Ovary (tissue), 7 donors: ENCODE measurements at regions not wholly inside any gene's neighbourhood (a gene's known extent, or its start where the extent isn't known, plus 50 kb on each side); places are given as distances from the start of the nearest gene placed in this dataset.

Experiments used
- DNase-seq, 5 donors: peaks; one replicate each; pipeline ENCODE4 v3.0.0-alpha.2; 2019 to 2020
- H3K27ac ChIP-seq, 2 donors: fragments of 200-600 bp; one replicate each; pipeline versions ENCODE4 v1.5.1 to v1.8.0; 2019 to 2022
- H3K27me3 ChIP-seq: fragments of 200-600 bp; one replicate; pipeline ENCODE4 v1.8.0; 2022
- H3K36me3 ChIP-seq: fragments of 200-600 bp; sonication (generic); one replicate; pipeline ENCODE4 v1.5.1; 2019
- H3K4me1 ChIP-seq: one replicate; pipeline ENCODE4 v1.8.1; 2013; ENCODE audit warnings: mild to moderate bottlenecking, moderate library complexity; ENCODE audit not compliant: insufficient read depth
- H3K4me3 ChIP-seq: fragments of 200-600 bp; sonication (generic); one replicate; pipeline ENCODE4 v1.5.1; 2017
- H3K9me3 ChIP-seq, 2 donors: fragments of 200-600 bp in 1 of 2; sonication (generic) in 1 of 2; one replicate each; pipeline versions ENCODE4 v1.5.1 to v1.8.1; 2013 to 2019; ENCODE audit warnings: mild to moderate bottlenecking in 1 of 2, moderate library complexity in 1 of 2
- EP300 ChIP-seq: sonication (generic); formaldehyde crosslinking; IDR thresholded peaks from one replicate; pipeline ENCODE4 v1.6.1; 2017; ENCODE audit warnings: antibody characterized with exemption
- POLR2A ChIP-seq: fragments of 450-650 bp; IDR thresholded peaks from one replicate; pipeline ENCODE4 v1.6.1; 2017; ENCODE audit warnings: antibody characterized with exemption, mild to moderate bottlenecking, moderate library complexity
- WGBS, 3 donors: extraction: QIAGEN DNeasy Blood & Tissue Kit in 1 of 3; methylation state at CpG; one replicate each; pipeline versions ENCODE4 v1.1.5 to v1.1.7; 2013 to 2017; 5-methylcytosine and 5-hydroxymethylcytosine counted together
- intact Hi-C, 4 donors: fragments of 100-400 bp; cut with DNase I; formaldehyde crosslinking; loops; one replicate each; pipeline versions ENCODE4 v1.11.0 to v1.15.1; 2022 to 2023
- TF ChIP-seq, protein P1 (sequence below), 3 donors: fragments of 450-650 bp in 2 of 3; fragments of 200-600 bp in 1 of 3; IDR thresholded peaks; one replicate each; pipeline versions ENCODE4 v1.5.1 to v1.8.0; 2016 to 2022; ENCODE audit warnings: antibody characterized with exemption in 3 of 3, mild to moderate bottlenecking in 1 of 3
- donor health status: DM: no; HTN: no; CAD: no; lungs with moderate emphysema.
- donor health status: DM: no; HTN: no; CAD: no.
- donor health status: Bipolar disorder and iron deficiency.
- donor health status: DM: no; HTN: no; CAD: no.
- donor health status: DM: yes; HTN: yes; CAD: no.

DNA sequence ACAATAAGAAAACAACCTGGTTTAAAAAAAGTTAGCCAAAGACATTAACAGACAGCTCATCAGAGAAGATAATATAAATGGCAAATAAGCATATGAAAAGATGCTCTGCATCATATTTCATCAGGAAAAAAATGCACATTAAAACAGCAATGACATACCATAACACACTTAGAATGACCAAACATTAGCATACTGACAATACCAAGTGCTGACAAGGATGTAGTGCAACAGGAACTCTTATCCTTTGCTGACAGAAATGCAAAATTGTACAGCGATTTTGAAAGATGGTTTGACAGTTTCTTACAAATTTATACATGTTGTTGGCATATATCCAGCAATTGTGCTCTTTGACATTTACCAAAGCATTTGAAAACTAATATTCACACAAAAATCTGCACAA, 573.0 kb downstream of the FSCB start:
- Histone ChIP-seq H3K36me3 (no peaks in the 10 kb centered on the region), H3K27ac (no peak overlapping the region), H3K4me1 (no peaks in the 10 kb centered on the region), H3K27me3 (no peaks in the 10 kb centered on the region), H3K4me3 (no peak overlapping the region), H3K9me3 (no peaks in the 10 kb centered on the region)
- intact Hi-C loops, result no loop called here
- TF ChIP-seq EP300 (no peak), POLR2A (no peak)
- TF ChIP-seq, protein P1, sequence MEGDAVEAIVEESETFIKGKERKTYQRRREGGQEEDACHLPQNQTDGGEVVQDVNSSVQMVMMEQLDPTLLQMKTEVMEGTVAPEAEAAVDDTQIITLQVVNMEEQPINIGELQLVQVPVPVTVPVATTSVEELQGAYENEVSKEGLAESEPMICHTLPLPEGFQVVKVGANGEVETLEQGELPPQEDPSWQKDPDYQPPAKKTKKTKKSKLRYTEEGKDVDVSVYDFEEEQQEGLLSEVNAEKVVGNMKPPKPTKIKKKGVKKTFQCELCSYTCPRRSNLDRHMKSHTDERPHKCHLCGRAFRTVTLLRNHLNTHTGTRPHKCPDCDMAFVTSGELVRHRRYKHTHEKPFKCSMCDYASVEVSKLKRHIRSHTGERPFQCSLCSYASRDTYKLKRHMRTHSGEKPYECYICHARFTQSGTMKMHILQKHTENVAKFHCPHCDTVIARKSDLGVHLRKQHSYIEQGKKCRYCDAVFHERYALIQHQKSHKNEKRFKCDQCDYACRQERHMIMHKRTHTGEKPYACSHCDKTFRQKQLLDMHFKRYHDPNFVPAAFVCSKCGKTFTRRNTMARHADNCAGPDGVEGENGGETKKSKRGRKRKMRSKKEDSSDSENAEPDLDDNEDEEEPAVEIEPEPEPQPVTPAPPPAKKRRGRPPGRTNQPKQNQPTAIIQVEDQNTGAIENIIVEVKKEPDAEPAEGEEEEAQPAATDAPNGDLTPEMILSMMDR (IDR thresholded peaks at IDR 0.05), result no peak
- no peak for DNase-seq
- WGBS, 3 donors, result 69 to 77% (median 72%) methylated on average over 1 of the region's 1 CpG

DNA sequence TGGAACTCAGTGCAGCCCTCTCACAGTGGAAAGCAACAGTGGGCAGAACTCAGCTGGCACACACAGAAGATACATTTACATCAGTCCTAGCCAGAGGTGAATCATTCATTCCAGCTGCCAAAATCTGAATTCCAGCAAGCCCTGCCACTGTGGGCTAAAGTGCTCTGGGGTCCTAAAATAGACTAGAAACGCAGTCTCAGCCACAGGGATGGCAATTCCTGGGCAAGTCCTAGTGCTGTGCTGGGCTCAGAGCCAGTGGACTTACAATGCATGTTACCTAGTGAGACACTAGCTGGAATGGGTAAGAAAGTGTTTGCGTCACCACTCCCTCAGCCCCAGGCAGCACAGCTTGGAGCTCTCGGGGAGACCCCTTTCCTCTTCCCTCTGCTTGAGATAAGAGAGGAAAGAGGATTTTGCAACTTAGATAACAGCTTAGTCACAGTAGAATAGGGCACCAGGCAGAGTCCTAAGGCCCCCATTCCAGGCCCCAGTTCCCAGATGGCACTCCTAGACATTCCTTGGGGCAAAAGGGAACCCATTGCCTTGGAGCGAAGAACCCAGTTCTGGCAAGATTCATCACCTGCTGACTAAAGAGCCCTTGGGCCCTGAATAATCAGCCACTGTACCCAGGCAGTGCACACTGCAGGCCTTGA, 592.9 kb downstream of the FSCB start:
- TF ChIP-seq, protein P1 (IDR thresholded peaks at IDR 0.05), result no peak
- TF ChIP-seq POLR2A, result no peak
- Histone ChIP-seq H3K27ac (no peak overlapping the region), H3K27me3 (no peaks in the 10 kb centered on the region), H3K36me3 (no peaks in the 10 kb centered on the region), H3K4me3 (no peak overlapping the region), H3K4me1 (no peaks in the 10 kb centered on the region), H3K9me3 (no peaks in the 10 kb centered on the region)
- no peak for DNase-seq
- WGBS, 3 donors, result 85 to 90% (median 86%) methylated on average over 4 of the region's 4 CpGs
- intact Hi-C loops, result no loop called here

DNA sequence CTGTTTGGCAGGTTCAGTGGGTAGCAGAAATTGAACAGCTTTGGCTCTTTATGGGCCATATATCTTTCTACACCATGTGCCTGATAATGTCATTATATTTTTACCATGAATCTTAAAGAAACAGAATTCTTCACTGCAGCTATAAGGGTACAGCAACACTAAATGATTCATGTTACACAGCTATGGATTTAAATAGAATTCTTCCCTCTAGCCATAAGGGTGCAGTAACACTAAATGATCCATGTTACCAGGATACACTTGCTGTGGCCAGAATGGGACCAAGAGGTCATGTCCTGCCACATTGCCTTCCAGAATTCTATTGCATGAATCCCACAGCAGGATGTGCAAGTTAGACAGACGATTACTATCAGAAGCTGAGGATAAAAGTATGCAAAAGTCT, 603.9 kb downstream of the FSCB start:
- no peak for DNase-seq
- no peak for TF ChIP-seq EP300
- TF ChIP-seq POLR2A, result no peak
- TF ChIP-seq, protein P1 (IDR thresholded peaks at IDR 0.05), result no peak
- H3K4me3 ChIP-seq, result no peak overlapping the region
- intact Hi-C loops, result no loop called here
- H3K36me3 ChIP-seq, result no peaks in the 10 kb centered on the region
- H3K27me3 ChIP-seq, result no peaks in the 10 kb centered on the region
- H3K27ac ChIP-seq, result no peak overlapping the region
- whole genome bisulfite sequencing, 3 donors, result 17 to 33% (median 32%) methylated on average over 1 of the region's 1 CpG
- H3K9me3 ChIP-seq, result no peaks in the 10 kb centered on the region
- no peaks in the 10 kb centered on the region for H3K4me1 ChIP-seq

DNA sequence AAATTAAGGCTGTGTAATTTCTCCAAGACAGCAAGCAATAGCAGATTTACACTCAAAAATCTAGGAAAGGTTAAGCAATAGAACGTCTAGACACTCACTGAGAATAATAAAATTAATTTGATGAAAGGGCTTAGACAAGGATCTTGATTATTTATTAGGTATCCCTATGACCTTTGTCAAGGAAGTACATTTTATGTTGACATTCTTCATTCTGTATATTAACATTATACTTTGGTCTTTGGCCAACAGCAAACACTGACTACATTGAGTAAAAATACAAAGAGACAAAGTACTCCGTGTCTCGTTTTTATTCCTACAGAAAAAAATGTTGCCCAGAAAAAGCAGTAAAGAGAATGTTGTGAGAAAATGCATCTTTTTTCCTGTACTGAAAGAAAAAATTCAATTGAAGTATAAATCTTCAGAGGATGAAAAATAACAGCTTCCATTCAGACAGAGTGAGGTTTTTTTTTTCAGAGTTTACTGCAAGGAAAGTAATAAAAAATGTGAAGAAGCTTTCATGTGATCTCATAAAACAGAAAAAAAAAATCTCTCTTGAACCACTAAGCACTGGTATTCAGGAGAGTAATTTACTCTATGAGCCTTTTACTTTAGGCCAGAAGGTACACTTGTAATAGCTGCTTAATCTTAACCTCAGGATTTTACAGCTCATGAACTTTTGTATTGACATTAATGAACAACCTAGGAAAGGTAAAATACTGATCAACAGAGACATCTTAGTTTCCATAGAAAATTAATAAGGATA, 605.0 kb downstream of the FSCB start:
- 31 to 49% (median 43%) methylated on average over 3 of the region's 3 CpGs for WGBS, 3 donors

More for the DNA sequence above, 605.0 kb downstream of the FSCB start:
- TF ChIP-seq, protein P1 (IDR thresholded peaks at IDR 0.05), result no peak
- TF ChIP-seq EP300, result no peak
- no peak for TF ChIP-seq POLR2A
- Histone ChIP-seq H3K27me3 (no peaks in the 10 kb centered on the region), H3K4me3 (no peak overlapping the region), H3K27ac (no peak overlapping the region), H3K9me3 (no peaks in the 10 kb centered on the region), H3K36me3 (no peaks in the 10 kb centered on the region), H3K4me1 (no peaks in the 10 kb centered on the region)
- DNase-seq, result no peak
- intact Hi-C loops, result no loop called here
